ENCODE measurements at regions not wholly inside any gene's neighbourhood (a gene's known extent, or its start where the extent isn't known, plus 50 kb on each side); places are given as distances from the start of the nearest gene placed in this dataset.

DNA sequence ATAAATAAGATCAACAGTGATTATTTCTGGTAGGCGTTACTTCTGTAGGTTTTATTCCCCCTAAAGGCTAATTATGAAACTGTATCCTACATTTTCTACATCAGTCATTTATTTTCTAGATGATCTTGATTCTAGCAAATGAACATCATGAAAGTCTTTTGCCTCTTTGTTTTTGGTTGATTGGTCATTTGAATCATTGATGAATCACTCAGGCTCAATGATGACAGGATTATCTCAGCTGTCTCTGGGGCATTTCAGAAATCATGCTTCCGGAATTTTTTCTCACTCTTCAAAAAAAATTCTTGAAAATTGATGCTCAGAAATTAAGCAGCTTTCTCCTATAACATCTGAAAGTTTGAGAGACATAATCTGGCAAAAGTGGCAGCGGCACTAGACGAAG lies 298.9 kb upstream of the TCF4 start:
- H3K27ac ChIP-seq: no peak overlapping the region
- H3K4me3 ChIP-seq: no peak overlapping the region
- DNase-seq (ENCODE audit: low spot score): no peak
- TF ChIP-seq, protein P1, sequence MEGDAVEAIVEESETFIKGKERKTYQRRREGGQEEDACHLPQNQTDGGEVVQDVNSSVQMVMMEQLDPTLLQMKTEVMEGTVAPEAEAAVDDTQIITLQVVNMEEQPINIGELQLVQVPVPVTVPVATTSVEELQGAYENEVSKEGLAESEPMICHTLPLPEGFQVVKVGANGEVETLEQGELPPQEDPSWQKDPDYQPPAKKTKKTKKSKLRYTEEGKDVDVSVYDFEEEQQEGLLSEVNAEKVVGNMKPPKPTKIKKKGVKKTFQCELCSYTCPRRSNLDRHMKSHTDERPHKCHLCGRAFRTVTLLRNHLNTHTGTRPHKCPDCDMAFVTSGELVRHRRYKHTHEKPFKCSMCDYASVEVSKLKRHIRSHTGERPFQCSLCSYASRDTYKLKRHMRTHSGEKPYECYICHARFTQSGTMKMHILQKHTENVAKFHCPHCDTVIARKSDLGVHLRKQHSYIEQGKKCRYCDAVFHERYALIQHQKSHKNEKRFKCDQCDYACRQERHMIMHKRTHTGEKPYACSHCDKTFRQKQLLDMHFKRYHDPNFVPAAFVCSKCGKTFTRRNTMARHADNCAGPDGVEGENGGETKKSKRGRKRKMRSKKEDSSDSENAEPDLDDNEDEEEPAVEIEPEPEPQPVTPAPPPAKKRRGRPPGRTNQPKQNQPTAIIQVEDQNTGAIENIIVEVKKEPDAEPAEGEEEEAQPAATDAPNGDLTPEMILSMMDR (IDR thresholded peaks at IDR 0.05): no peak

DNA sequence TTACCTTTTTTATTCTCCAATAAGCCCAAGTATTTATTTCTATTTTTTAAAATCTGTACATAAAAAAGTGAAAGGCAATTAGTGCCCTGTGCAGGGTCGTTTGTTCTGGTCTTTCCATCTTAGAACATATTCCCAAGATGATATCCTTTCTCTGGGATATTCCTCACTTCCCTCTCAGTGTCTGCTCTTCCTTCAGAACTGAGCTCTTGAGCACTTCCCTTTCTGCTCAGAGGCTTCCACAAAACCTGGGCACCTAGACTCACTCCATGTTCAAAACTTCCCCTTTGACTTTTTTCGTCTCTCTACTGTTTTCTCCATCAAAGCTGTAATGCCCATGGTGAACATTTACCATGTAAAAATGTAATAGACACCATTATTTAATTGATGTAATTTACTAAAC lies 296.5 kb upstream of the TCF4 start:
- H3K4me3 ChIP-seq: no peak overlapping the region
- H3K27ac ChIP-seq: no peak overlapping the region
- DNase-seq (ENCODE audit: low spot score): no peak
- TF ChIP-seq, protein P1 (IDR thresholded peaks at IDR 0.05): no peak

DNA sequence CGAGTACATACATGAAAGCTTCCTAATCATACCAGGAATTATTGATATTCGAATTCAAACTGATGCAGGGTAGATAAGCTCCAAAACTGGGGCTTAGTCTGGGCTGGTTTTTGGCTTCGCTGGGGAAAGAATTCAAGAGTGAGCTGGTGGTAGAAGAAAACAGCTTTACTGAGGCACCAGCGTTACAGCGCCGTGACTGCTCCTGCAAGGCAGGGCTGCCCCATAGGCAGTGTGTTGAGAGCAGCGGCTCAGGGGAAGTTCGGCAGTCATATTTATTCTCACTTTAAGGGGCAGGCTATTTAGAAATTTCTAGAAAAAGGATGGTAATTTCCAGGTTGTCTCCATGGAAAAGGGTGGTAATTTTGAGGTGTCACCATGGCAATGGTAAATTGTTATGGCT lies 292.6 kb upstream of the TCF4 start:
- no peak overlapping the region for H3K4me3 ChIP-seq
- DNase-seq (ENCODE audit: low spot score): no peak
- no peak overlapping the region for H3K27ac ChIP-seq
- TF ChIP-seq, protein P1 (IDR thresholded peaks at IDR 0.05): no peak

DNA sequence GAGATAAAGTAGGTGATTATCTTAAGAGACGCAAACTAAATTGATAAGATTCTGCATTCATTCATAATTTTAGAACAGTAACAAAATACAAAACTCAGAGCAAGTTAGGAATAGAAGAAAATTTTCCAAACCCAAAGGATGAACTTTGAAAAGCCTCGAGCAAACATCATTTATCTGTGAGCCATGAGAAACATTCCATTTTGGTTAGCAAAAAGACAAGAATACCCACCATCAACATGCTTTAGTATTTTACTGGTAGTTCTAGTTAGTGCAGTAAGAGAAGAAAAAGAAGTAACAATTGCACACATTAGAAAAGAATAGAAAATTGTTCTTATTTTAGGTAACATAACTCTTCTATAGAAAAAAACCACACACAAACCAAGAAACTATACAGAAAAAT lies 291.3 kb upstream of the TCF4 start:
- no peak for DNase-seq (ENCODE audit: low spot score)
- Histone ChIP-seq H3K4me3 (no peak overlapping the region), H3K27ac (no peak overlapping the region)
- TF ChIP-seq, protein P1 (IDR thresholded peaks at IDR 0.05): no peak

DNA sequence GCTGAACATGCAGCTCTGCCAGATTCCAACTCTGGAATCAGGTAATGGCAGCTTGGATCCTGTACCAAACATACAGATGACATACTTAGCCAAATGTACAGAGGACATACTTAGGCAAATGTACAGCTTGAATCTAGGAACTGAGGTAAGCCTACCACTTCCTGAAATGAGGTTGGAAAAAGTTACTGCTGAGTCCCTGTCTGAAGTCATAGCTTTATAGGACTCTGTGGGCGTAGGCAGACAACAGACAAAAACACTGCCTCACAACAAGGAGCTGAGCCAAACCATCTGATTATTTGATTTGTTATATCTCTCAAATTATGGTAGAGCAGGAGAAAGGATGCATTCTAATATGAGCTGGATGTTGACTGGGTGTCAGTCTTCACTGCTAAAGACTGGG lies 290.2 kb upstream of the TCF4 start:
- DNase-seq (ENCODE audit: low spot score): no peak
- Histone ChIP-seq H3K4me3 (no peak overlapping the region), H3K27ac (no peak overlapping the region)
- TF ChIP-seq, protein P1 (IDR thresholded peaks at IDR 0.05): no peak

DNA sequence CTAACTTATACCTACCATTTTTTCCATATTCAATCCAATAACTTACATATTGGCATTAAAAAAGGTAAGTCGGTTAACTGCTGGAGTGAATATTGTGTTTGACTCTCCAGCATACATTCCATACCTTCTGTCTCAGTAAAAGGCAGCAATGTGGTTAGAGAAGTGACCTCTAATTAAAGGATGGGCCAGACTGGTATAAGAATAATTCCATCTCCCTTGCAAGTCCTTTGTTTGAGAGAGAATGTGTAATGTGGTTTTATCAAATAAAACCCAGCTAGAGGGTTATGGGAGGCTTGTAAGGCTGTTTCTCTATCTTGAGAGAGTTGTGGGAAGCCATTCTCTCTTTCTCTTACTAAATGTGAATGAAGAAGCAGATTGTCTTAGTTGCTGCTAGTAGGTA lies 289.3 kb upstream of the TCF4 start:
- TF ChIP-seq, protein P1 (IDR thresholded peaks at IDR 0.05): no peak
- Histone ChIP-seq H3K4me3 (no peak overlapping the region), H3K27ac (no peak overlapping the region)
- no peak for DNase-seq (ENCODE audit: low spot score)

DNA sequence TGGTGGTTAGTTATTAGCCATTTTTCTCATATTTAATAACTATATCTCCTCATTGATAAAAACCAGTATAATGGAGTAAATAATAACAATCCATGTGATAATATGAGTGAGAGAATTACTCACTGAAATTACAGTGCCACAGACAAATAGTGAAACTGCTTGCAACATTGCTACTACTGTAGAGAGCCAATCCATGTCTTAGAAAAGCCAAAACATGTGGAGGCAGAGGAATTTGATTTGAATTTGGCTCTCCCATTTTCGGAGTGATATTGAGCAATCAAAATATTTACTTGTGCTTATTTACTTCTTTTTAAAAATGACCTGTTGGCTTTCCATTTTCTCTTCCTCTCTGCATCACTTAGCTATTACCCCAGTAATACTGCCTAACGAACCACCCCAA lies 288.3 kb upstream of the TCF4 start:
- TF ChIP-seq, protein P1 (IDR thresholded peaks at IDR 0.05): no peak
- Histone ChIP-seq H3K4me3 (no peak overlapping the region), H3K27ac (no peak overlapping the region)
- no peak for DNase-seq (ENCODE audit: low spot score)
